Fibroblast of upper back skin (primary cell): ENCODE measurements at regions not wholly inside any gene's neighbourhood (a gene's known extent, or its start where the extent isn't known, plus 50 kb on each side); places are given as distances from the start of the nearest gene placed in this dataset.
"Not testable (repeated sequence)": the region's sequence is repeated elsewhere in the genome, so short reads cannot be mapped to it uniquely, and the experiment has no call there.

Experiments used
- DNase-seq: peaks from one replicate; pipeline ENCODE4 v3.0.0-alpha.2; 2013

- DNase-seq: no peak
Measured at GRCh38 chr9:135394699-135395645, 84.6 kb upstream of the PPP1R26 start.

GRCh38 chr9:135397142-135397541 is 82.4 kb upstream of the PPP1R26 start:
- DNase-seq: no peak

- DNase-seq: no peak
Measured at GRCh38 chr9:135399000-135399649, 80.5 kb upstream of the PPP1R26 start.

- DNase-seq: no peak
Measured at GRCh38 chr9:135400496-135400895, 79.1 kb upstream of the PPP1R26 start.

GRCh38 chr9:135401218-135401617 is 78.4 kb upstream of the PPP1R26 start:
- DNase-seq: no peak

GRCh38 chr9:135402048-135402738 is 77.4 kb upstream of the PPP1R26 start:
- DNase-seq: no peak

- DNase-seq: no peak
Measured at GRCh38 chr9:135402739-135403695, 76.6 kb upstream of the PPP1R26 start.

GRCh38 chr9:135403733-135404450 is 75.7 kb upstream of the PPP1R26 start:
- no peak for DNase-seq

- DNase-seq: no peak
Measured at GRCh38 chr9:135404451-135405144, 75.0 kb upstream of the PPP1R26 start.

GRCh38 chr9:135405145-135405464 is 74.5 kb upstream of the PPP1R26 start:
- not testable (repeated sequence) for DNase-seq

GRCh38 chr9:135408476-135409254 is 70.9 kb upstream of the PPP1R26 start:
- DNase-seq: no peak

GRCh38 chr9:135409286-135410200 is 70.0 kb upstream of the PPP1R26 start:
- DNase-seq: no peak

GRCh38 chr9:135410421-135410820 is 69.2 kb upstream of the PPP1R26 start:
- DNase-seq: no peak

GRCh38 chr9:135410831-135411473 is 68.6 kb upstream of the PPP1R26 start:
- no peak for DNase-seq

- not testable (repeated sequence) for DNase-seq
Measured at GRCh38 chr9:135411605-135412004, 68.0 kb upstream of the PPP1R26 start.

GRCh38 chr9:135412315-135413085 is 67.1 kb upstream of the PPP1R26 start:
- DNase-seq: peak; percentile 31

GRCh38 chr9:135413086-135413375 is 66.6 kb upstream of the PPP1R26 start:
- DNase-seq: no peak

- no peak for DNase-seq
Measured at GRCh38 chr9:135413461-135413860, 66.1 kb upstream of the PPP1R26 start.
